HG03135 (cell line): ENCODE measurements at regions not wholly inside any gene's neighbourhood (a gene's known extent, or its start where the extent isn't known, plus 50 kb on each side); places are given as distances from the start of the nearest gene placed in this dataset.

Experiments used
- ATAC-seq: cut with Tn5 transposase; IDR thresholded peaks from one replicate; pipeline ENCODE4 v1.9.1; 2021; ENCODE audit warnings: mild to moderate bottlenecking, moderate library complexity; ENCODE audit not compliant: unreplicated experiment

- ATAC-seq, result no peak
Observed at GRCh38 chr1:209041927-209042326, 541.6 kb upstream of the CAMK1G start.

- ATAC-seq, result no peak
Observed at GRCh38 chr1:209042413-209042812, 541.1 kb upstream of the CAMK1G start.

- ATAC-seq, result no peak
Observed at GRCh38 chr1:209045331-209046057, 538.0 kb upstream of the CAMK1G start.

- ATAC-seq, result no peak
Observed at GRCh38 chr1:209046058-209046417, 537.5 kb upstream of the CAMK1G start.

- no peak for ATAC-seq
Observed at GRCh38 chr1:209046935-209047334, 536.6 kb upstream of the CAMK1G start.

- ATAC-seq, result no peak
Observed at GRCh38 chr1:209048941-209049669, 534.4 kb upstream of the CAMK1G start.

- ATAC-seq, result no peak
Observed at GRCh38 chr1:209051570-209051969, 531.9 kb upstream of the CAMK1G start.

GRCh38 chr1:209053587-209053986 lies 529.9 kb upstream of the CAMK1G start:
- no peak for ATAC-seq

- ATAC-seq, result no peak
Observed at GRCh38 chr1:209057083-209057482, 526.4 kb upstream of the CAMK1G start.

GRCh38 chr1:209057901-209058300 lies 525.6 kb upstream of the CAMK1G start:
- ATAC-seq, result no peak

GRCh38 chr1:209059376-209059775 lies 524.1 kb upstream of the CAMK1G start:
- ATAC-seq, result no peak

- ATAC-seq, result no peak
Observed at GRCh38 chr1:209059981-209060380, 523.5 kb upstream of the CAMK1G start.

- ATAC-seq, result no peak
Observed at GRCh38 chr1:209062081-209062620, 521.4 kb upstream of the CAMK1G start.

GRCh38 chr1:209062863-209063262 lies 520.7 kb upstream of the CAMK1G start:
- no peak for ATAC-seq

- ATAC-seq, result no peak
Observed at GRCh38 chr1:209063767-209064659, 519.5 kb upstream of the CAMK1G start.

- no peak for ATAC-seq
Observed at GRCh38 chr1:209064850-209065706, 518.4 kb upstream of the CAMK1G start.

GRCh38 chr1:209072481-209072880 lies 511.0 kb upstream of the CAMK1G start:
- ATAC-seq, result no peak

- ATAC-seq, result no peak
Observed at GRCh38 chr1:209073879-209074278, 509.6 kb upstream of the CAMK1G start.

GRCh38 chr1:209074575-209075250 lies 508.8 kb upstream of the CAMK1G start:
- ATAC-seq, result no peak

- no peak for ATAC-seq
Observed at GRCh38 chr1:209076688-209077087, 506.8 kb upstream of the CAMK1G start.
